ENCODE measurements at regions not wholly inside any gene's neighbourhood (a gene's known extent, or its start where the extent isn't known, plus 50 kb on each side); places are given as distances from the start of the nearest gene placed in this dataset.

GRCh38 chr2:220837226-220837625 lies 734.9 kb downstream of the EPHA4 start:
- Histone ChIP-seq H3F3A (ENCODE audit: insufficient read depth) (no peaks in the 10 kb centered on the region), H2AFZ (no peak overlapping the region), H3K36me3 (ENCODE audit: low read depth) (no peaks in the 10 kb centered on the region), H3K4me3 (no peak overlapping the region), H3K27ac (no peak overlapping the region), H3K9me2 (ENCODE audit: insufficient read depth) (no peaks in the 10 kb centered on the region; the same call in 1 of the 2 replicates), H3K27me3 (replicated peaks; ENCODE audit: insufficient read depth) (no peaks in the 10 kb centered on the region), H3K4me2 (ENCODE audit: unreplicated experiment) (no peak overlapping the region), H4K20me1 (ENCODE audit: insufficient read depth) (no peaks in the 10 kb centered on the region), H3K9ac (no peak overlapping the region), H3K79me2 (ENCODE audit: insufficient read depth) (no peaks in the 10 kb centered on the region), H3K4me1 (ENCODE audit: insufficient read depth) (no peaks in the 10 kb centered on the region), H3K9me3 (ENCODE audit: low read depth) (no peaks in the 10 kb centered on the region)
- no peak for DNase-seq
- TF ChIP-seq EZH2 (IDR thresholded peaks at IDR 0.05; ENCODE audit: insufficient read depth, poor library complexity, severe bottlenecking) = no peak
- no peak for TF ChIP-seq EZH2phosphoT487 (IDR thresholded peaks at IDR 0.05; ENCODE audit: insufficient read depth, low read depth)
- WGBS, 2 experiments (ENCODE audit: low coverage in 1 of 2, low lambda C conversion rate in 2 of 2, missing lambda C conversion rate in 2 of 2) = 52 to 55% methylated on average over 2 of the region's 2 CpGs
- in situ Hi-C loops (cut with MboI) = no loop called here

DNA sequence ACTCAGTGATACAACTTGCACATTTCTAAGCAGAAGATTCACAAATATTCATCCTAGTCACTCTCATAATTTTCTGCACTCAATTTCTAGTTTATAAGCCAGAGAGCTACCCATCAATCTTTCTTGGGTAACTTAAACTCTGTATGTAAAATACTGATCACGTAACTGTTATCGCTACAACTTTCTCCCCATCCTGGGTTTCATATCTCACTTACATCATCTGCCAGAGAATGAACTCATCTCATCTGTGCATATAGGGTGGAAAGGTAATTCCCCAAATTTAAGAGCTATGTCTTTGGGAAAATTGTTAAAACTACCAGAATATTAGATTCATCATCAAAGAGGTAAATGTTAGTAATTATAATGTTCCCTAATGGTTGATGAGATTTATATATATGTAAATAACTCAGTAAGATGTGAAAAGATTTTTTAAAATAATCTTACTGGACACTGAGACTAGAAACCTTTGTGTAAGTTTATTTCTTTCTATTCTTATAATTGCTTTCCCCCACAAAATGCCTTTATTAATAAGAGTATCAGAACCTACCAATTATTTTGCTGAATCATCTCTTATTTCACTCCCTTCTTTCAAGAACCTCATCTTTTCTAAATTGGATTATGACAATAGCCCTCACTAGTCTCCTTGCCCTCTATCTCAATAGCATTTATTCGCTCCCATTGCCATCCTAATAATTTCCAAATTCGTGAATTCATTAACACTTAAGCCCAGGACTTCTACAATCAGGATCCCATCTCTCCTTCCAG lies 729.0 kb downstream of the EPHA4 start:
- Histone ChIP-seq H3K9me3 (ENCODE audit: low read depth) (no peaks in the 10 kb centered on the region), H3K27me3 (replicated peaks; ENCODE audit: insufficient read depth) (no peaks in the 10 kb centered on the region), H3K4me1 (ENCODE audit: insufficient read depth) (peaks cover 12% of the 10 kb centered on the region), H3F3A (ENCODE audit: insufficient read depth) (peaks cover 9% of the 10 kb centered on the region), H3K4me2 (ENCODE audit: unreplicated experiment) (no peak overlapping the region), H3K9ac (no peak overlapping the region), H3K79me2 (ENCODE audit: insufficient read depth) (no peaks in the 10 kb centered on the region), H3K36me3 (ENCODE audit: low read depth) (no peaks in the 10 kb centered on the region), H3K27ac (no peak overlapping the region), H2AFZ (no peak overlapping the region), H4K20me1 (ENCODE audit: insufficient read depth) (no peaks in the 10 kb centered on the region), H3K9me2 (ENCODE audit: insufficient read depth) (no peaks in the 10 kb centered on the region; the same call in 1 of the 2 replicates), H3K4me3 (no peak overlapping the region)
- no peak for DNase-seq
- in situ Hi-C loops (cut with MboI) = no loop called here
- 46 to 48% methylated on average over 4 of the region's 4 CpGs for WGBS, 2 experiments (ENCODE audit: low coverage in 1 of 2, low lambda C conversion rate in 2 of 2, missing lambda C conversion rate in 2 of 2)
- TF ChIP-seq EZH2phosphoT487 (IDR thresholded peaks at IDR 0.05; ENCODE audit: insufficient read depth, low read depth) = no peak
- TF ChIP-seq EZH2 (IDR thresholded peaks at IDR 0.05; ENCODE audit: insufficient read depth, poor library complexity, severe bottlenecking) = no peak

DNA sequence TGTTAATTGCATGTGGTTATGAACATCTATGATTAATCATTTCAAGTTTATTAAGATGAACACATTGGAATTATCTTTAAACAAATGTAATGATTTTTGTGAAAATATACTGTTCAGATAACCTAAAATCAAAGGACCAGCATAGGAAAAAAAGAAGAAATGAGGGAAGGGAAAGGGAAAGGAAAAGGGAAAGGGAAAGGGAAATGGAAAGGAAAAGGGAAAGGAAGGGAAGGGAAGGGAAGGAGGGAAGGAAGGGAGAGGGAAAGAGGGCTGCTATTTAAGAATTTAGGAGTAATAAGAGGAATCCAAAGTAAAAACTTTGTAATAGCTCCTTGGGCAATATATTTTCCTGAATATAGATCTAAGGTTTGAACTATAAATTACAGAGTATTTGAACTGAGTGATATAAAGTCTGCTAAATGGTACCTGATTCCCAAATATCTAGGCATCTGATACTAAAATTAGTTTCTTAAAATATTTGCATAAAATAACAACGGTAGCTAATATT lies 726.3 kb downstream of the EPHA4 start:
- 18 to 25% methylated on average over 1 of the region's 1 CpG for WGBS, 2 experiments (ENCODE audit: low coverage in 1 of 2, low lambda C conversion rate in 2 of 2, missing lambda C conversion rate in 2 of 2)
- Histone ChIP-seq H3K4me3 (no peak overlapping the region), H3K9me3 (ENCODE audit: low read depth) (no peaks in the 10 kb centered on the region), H3K36me3 (ENCODE audit: low read depth) (no peaks in the 10 kb centered on the region), H4K20me1 (ENCODE audit: insufficient read depth) (no peaks in the 10 kb centered on the region), H3K9me2 (ENCODE audit: insufficient read depth) (no peaks in the 10 kb centered on the region), H3F3A (ENCODE audit: insufficient read depth) (peaks cover 16% of the 10 kb centered on the region), H3K9ac (no peak overlapping the region), H3K27ac (no peak overlapping the region), H3K4me2 (ENCODE audit: unreplicated experiment) (no peak overlapping the region), H3K27me3 (replicated peaks; ENCODE audit: insufficient read depth) (no peaks in the 10 kb centered on the region), H2AFZ (no peak overlapping the region), H3K79me2 (ENCODE audit: insufficient read depth) (no peaks in the 10 kb centered on the region), H3K4me1 (ENCODE audit: insufficient read depth) (peaks cover 17% of the 10 kb centered on the region)
- in situ Hi-C loops (cut with MboI) = no loop called here
- DNase-seq = no peak
- TF ChIP-seq EZH2 (IDR thresholded peaks at IDR 0.05; ENCODE audit: insufficient read depth, poor library complexity, severe bottlenecking) (no peak), EZH2phosphoT487 (IDR thresholded peaks at IDR 0.05; ENCODE audit: insufficient read depth, low read depth) (no peak)

- Histone ChIP-seq H3K79me2 (ENCODE audit: insufficient read depth) (no peaks in the 10 kb centered on the region), H4K20me1 (ENCODE audit: insufficient read depth) (no peaks in the 10 kb centered on the region), H3F3A (ENCODE audit: insufficient read depth) (peaks cover 16% of the 10 kb centered on the region), H3K9ac (no peak overlapping the region), H3K4me1 (ENCODE audit: insufficient read depth) (peaks cover 17% of the 10 kb centered on the region), H3K27me3 (replicated peaks; ENCODE audit: insufficient read depth) (no peaks in the 10 kb centered on the region), H3K9me3 (ENCODE audit: low read depth) (no peaks in the 10 kb centered on the region), H3K9me2 (ENCODE audit: insufficient read depth) (no peaks in the 10 kb centered on the region), H3K36me3 (ENCODE audit: low read depth) (no peaks in the 10 kb centered on the region), H2AFZ (no peak overlapping the region), H3K27ac (peak overlapping the region; percentile 38), H3K4me3 (0 out of 2 replicates have a peak overlapping the region, but pooled peaks have one; percentile 3), H3K4me2 (ENCODE audit: unreplicated experiment) (peak overlapping the region; percentile 36)
- no peak for TF ChIP-seq EZH2 (IDR thresholded peaks at IDR 0.05; ENCODE audit: insufficient read depth, poor library complexity, severe bottlenecking)
- WGBS, 2 experiments (ENCODE audit: low coverage in 1 of 2, low lambda C conversion rate in 2 of 2, missing lambda C conversion rate in 2 of 2) = 13 to 15% methylated on average over 3 of the region's 3 CpGs
- DNase-seq = peak; percentile 29
- in situ Hi-C loops (cut with MboI) = no loop called here
Measured at GRCh38 chr2:220847006-220847405, 725.1 kb downstream of the EPHA4 start.
